CD4-positive, alpha-beta memory T cell (primary cell): ENCODE measurements at regions not wholly inside any gene's neighbourhood (a gene's known extent, or its start where the extent isn't known, plus 50 kb on each side); places are given as distances from the start of the nearest gene placed in this dataset.

Experiments
- CTCF ChIA-PET: fragments of 350-600 bp; sonication (Branson Sonifier 250); formaldehyde crosslinking; loops from one replicate; lab custom pipeline; 2021; ENCODE audit warnings: inconsistent platforms; ENCODE audit not compliant: partially characterized antibody; lab: Charles Lee
- POLR2A ChIA-PET: fragments of 350-600 bp; sonication (Branson Sonifier 250); formaldehyde crosslinking; loops from one replicate; lab custom pipeline; 2021; ENCODE audit not compliant: partially characterized antibody; lab: Charles Lee
- DNase-seq, 5 donors: peaks; one replicate each; pipeline versions ENCODE4 v3.0.0 to v3.0.0-alpha.2; 2020 to 2022; ENCODE audit warnings: mixed read lengths in 1 of 5
- H3K27ac ChIP-seq: one replicate; pipeline ENCODE4 v1.7.0; 2013; ENCODE audit warnings: low read depth, low read length
- H3K27me3 ChIP-seq: 2 replicates; pipeline ENCODE4 v1.7.0; 2013; ENCODE audit warnings: mild to moderate bottlenecking, low read length, moderate library complexity; ENCODE audit not compliant: insufficient read depth
- H3K36me3 ChIP-seq: 2 replicates; pipeline ENCODE4 v1.7.0; 2013; ENCODE audit warnings: mild to moderate bottlenecking, low read length, moderate library complexity; ENCODE audit not compliant: insufficient read depth
- H3K4me1 ChIP-seq: 2 replicates; pipeline ENCODE4 v1.7.0; 2013; ENCODE audit warnings: mild to moderate bottlenecking, low read length, moderate library complexity; ENCODE audit not compliant: insufficient read depth
- H3K4me3 ChIP-seq, 2 donors: one replicate each; pipeline ENCODE4 v1.7.0; 2013; ENCODE audit warnings: low read length in 2 of 2, mild to moderate bottlenecking in 1 of 2
- H3K9me3 ChIP-seq, 2 donors: one replicate each; pipeline ENCODE4 v1.7.0; 2013; ENCODE audit warnings: low read length in 2 of 2, control low read depth in 1 of 2; ENCODE audit not compliant: control insufficient read depth in 1 of 2
- H3K27ac Mint-ChIP-seq, 7 donors: one replicate each; pipeline ENCODE4 v1.8.0; 2020 to 2021; ENCODE audit warnings: mixed read lengths in 7 of 7, mild to moderate bottlenecking in 6 of 7, inconsistent platforms in 3 of 7, moderate library complexity in 3 of 7
- H3K27me3 Mint-ChIP-seq, 2 donors: one replicate each; pipeline ENCODE4 v1.8.0; 2020 to 2021; ENCODE audit warnings: mixed read lengths in 2 of 2
- H3K36me3 Mint-ChIP-seq, 2 donors: one replicate each; pipeline ENCODE4 v1.8.0; 2020 to 2021; ENCODE audit warnings: mixed read lengths in 2 of 2, inconsistent platforms in 1 of 2, mild to moderate bottlenecking in 1 of 2
- H3K4me1 Mint-ChIP-seq, 4 donors: one replicate each; pipeline ENCODE4 v1.8.0; 2020 to 2021; ENCODE audit warnings: mixed read lengths in 4 of 4, mild to moderate bottlenecking in 1 of 4
- H3K4me3 Mint-ChIP-seq, 8 donors: one replicate each; pipeline ENCODE4 v1.8.0; 2020 to 2021; ENCODE audit warnings: mixed read lengths in 8 of 8, mild to moderate bottlenecking in 7 of 8, moderate library complexity in 6 of 8, inconsistent platforms in 3 of 8
- H3K9me3 Mint-ChIP-seq, 8 donors: one replicate each; pipeline ENCODE4 v1.8.0; 2020 to 2021; ENCODE audit warnings: mixed read lengths in 8 of 8, mild to moderate bottlenecking in 5 of 8, inconsistent platforms in 3 of 8, moderate library complexity in 1 of 8
- intact Hi-C: fragments of 100-400 bp; cut with micrococcal nuclease; formaldehyde crosslinking; loops from one replicate; pipeline ENCODE4 v1.15.1; 2023

- Mint-ChIP-seq H3K4me3 (no peak overlapping the region), H3K27me3 (peaks cover 0 to under 1% of the 10 kb centered on the region in 2 donors), H3K27ac (no peak overlapping the region), H3K9me3 (peaks cover 2 to 17% (median 9%) of the 10 kb centered on the region in 8 donors), H3K4me1 (no peaks in the 10 kb centered on the region), H3K36me3 (no peaks in the 10 kb centered on the region)
- no peak overlapping the region for H3K4me3 ChIP-seq
- no peaks in the 10 kb centered on the region for H3K36me3 ChIP-seq
- CTCF ChIA-PET = no interaction called here
- no peak for DNase-seq
- POLR2A ChIA-PET = no interaction called here
- intact Hi-C loops = loop anchor here (1.0 kb wide), 1 partner anchor 8 kb away; no protein-coding TSS in a partner anchor
- H3K4me1 ChIP-seq = no peaks in the 10 kb centered on the region
- no peaks in the 10 kb centered on the region for H3K9me3 ChIP-seq
- no peak overlapping the region for H3K27ac ChIP-seq
- no peaks in the 10 kb centered on the region for H3K27me3 ChIP-seq
Observed at GRCh38 chr12:114193474-114193873, 212.5 kb downstream of the TBX5 start.

GRCh38 chr12:114192549-114192948, 213.4 kb downstream of the TBX5 start:
- no peak overlapping the region for H3K27ac ChIP-seq
- Mint-ChIP-seq H3K9me3 (peaks cover 1 to 17% (median 6%) of the 10 kb centered on the region in 8 donors), H3K4me3 (no peak overlapping the region), H3K4me1 (no peaks in the 10 kb centered on the region), H3K36me3 (no peaks in the 10 kb centered on the region), H3K27ac (no peak overlapping the region), H3K27me3 (peaks cover under 1 to 1% of the 10 kb centered on the region in 2 donors)
- no peak overlapping the region for H3K4me3 ChIP-seq
- H3K27me3 ChIP-seq = no peaks in the 10 kb centered on the region
- CTCF ChIA-PET = interaction anchor here (0.9 kb wide), 1 partner anchor 8 kb away, joined by 3 read pairs; no protein-coding TSS in a partner anchor
- H3K36me3 ChIP-seq = no peaks in the 10 kb centered on the region
- no peaks in the 10 kb centered on the region for H3K4me1 ChIP-seq
- no peaks in the 10 kb centered on the region for H3K9me3 ChIP-seq
- POLR2A ChIA-PET = no interaction called here
- intact Hi-C loops = no loop called here
- no peak for DNase-seq

GRCh38 chr12:114192013-114192412, 213.9 kb downstream of the TBX5 start:
- no peaks in the 10 kb centered on the region for H3K36me3 ChIP-seq
- intact Hi-C loops = no loop called here
- ChIA-PET POLR2A (no interaction called here), CTCF (interaction anchor here (0.9 kb wide), 1 partner anchor 9 kb away, joined by 3 read pairs; no protein-coding TSS in a partner anchor)
- Mint-ChIP-seq H3K27ac (no peak overlapping the region), H3K4me1 (no peaks in the 10 kb centered on the region), H3K4me3 (no peak overlapping the region), H3K9me3 (peaks cover 1 to 17% (median 6%) of the 10 kb centered on the region in 8 donors), H3K27me3 (peaks cover 1 to 2% of the 10 kb centered on the region in 2 donors), H3K36me3 (no peaks in the 10 kb centered on the region)
- H3K4me1 ChIP-seq = no peaks in the 10 kb centered on the region
- H3K27me3 ChIP-seq = no peaks in the 10 kb centered on the region
- no peak overlapping the region for H3K27ac ChIP-seq
- H3K9me3 ChIP-seq = no peaks in the 10 kb centered on the region
- no peak for DNase-seq
- H3K4me3 ChIP-seq = no peak overlapping the region

GRCh38 chr12:114191581-114191980, 214.4 kb downstream of the TBX5 start:
- Mint-ChIP-seq H3K9me3 (peaks cover 1 to 16% (median 6%) of the 10 kb centered on the region in 8 donors), H3K27ac (no peak overlapping the region), H3K4me1 (no peaks in the 10 kb centered on the region), H3K36me3 (no peaks in the 10 kb centered on the region), H3K27me3 (peaks cover 1 to 2% of the 10 kb centered on the region in 2 donors), H3K4me3 (no peak overlapping the region)
- H3K36me3 ChIP-seq = no peaks in the 10 kb centered on the region
- no peak for DNase-seq
- H3K9me3 ChIP-seq = no peaks in the 10 kb centered on the region
- POLR2A ChIA-PET = no interaction called here
- no peaks in the 10 kb centered on the region for H3K27me3 ChIP-seq
- no peak overlapping the region for H3K27ac ChIP-seq
- intact Hi-C loops = no loop called here
- CTCF ChIA-PET = interaction anchor here (0.9 kb wide), 1 partner anchor 9 kb away, joined by 3 read pairs; no protein-coding TSS in a partner anchor
- no peak overlapping the region for H3K4me3 ChIP-seq
- H3K4me1 ChIP-seq = no peaks in the 10 kb centered on the region

GRCh38 chr12:114190971-114191370, 215.0 kb downstream of the TBX5 start:
- Histone ChIP-seq H3K4me3 (no peak overlapping the region), H3K4me1 (no peaks in the 10 kb centered on the region), H3K27me3 (no peaks in the 10 kb centered on the region), H3K9me3 (no peaks in the 10 kb centered on the region), H3K27ac (no peak overlapping the region), H3K36me3 (no peaks in the 10 kb centered on the region)
- no peak for DNase-seq
- intact Hi-C loops = no loop called here
- Mint-ChIP-seq H3K4me1 (no peaks in the 10 kb centered on the region), H3K36me3 (no peaks in the 10 kb centered on the region), H3K4me3 (no peak overlapping the region), H3K27ac (no peak overlapping the region), H3K9me3 (peaks cover 1 to 14% (median 6%) of the 10 kb centered on the region in 8 donors), H3K27me3 (peaks cover 1 to 2% of the 10 kb centered on the region in 2 donors)
- POLR2A ChIA-PET = no interaction called here
- CTCF ChIA-PET = no interaction called here

GRCh38 chr12:114189266-114189665, 216.7 kb downstream of the TBX5 start:
- Histone ChIP-seq H3K4me1 (no peaks in the 10 kb centered on the region), H3K4me3 (no peak overlapping the region), H3K27me3 (no peaks in the 10 kb centered on the region), H3K36me3 (no peaks in the 10 kb centered on the region), H3K9me3 (no peaks in the 10 kb centered on the region), H3K27ac (no peak overlapping the region)
- no peak for DNase-seq
- H3K9me3 Mint-ChIP-seq = peaks cover 1 to 14% (median 6%) of the 10 kb centered on the region in 8 donors
- intact Hi-C loops = no loop called here
- H3K36me3 Mint-ChIP-seq = no peaks in the 10 kb centered on the region
- no peak overlapping the region for H3K4me3 Mint-ChIP-seq
- H3K4me1 Mint-ChIP-seq = no peaks in the 10 kb centered on the region
- ChIA-PET CTCF (no interaction called here), POLR2A (no interaction called here)
- peaks cover 1 to 5% of the 10 kb centered on the region in 2 donors for H3K27me3 Mint-ChIP-seq
- H3K27ac Mint-ChIP-seq = no peak overlapping the region

- Mint-ChIP-seq H3K4me3 (no peak overlapping the region), H3K4me1 (no peaks in the 10 kb centered on the region), H3K27ac (no peak overlapping the region)
Observed at GRCh38 chr12:114186241-114187002, 219.5 kb downstream of the TBX5 start.

More at GRCh38 chr12:114186241-114187002, 219.5 kb downstream of the TBX5 start:
- no peaks in the 10 kb centered on the region for H3K27me3 ChIP-seq
- Mint-ChIP-seq H3K36me3 (no peaks in the 10 kb centered on the region), H3K9me3 (peaks cover 1 to 10% (median 6%) of the 10 kb centered on the region in 8 donors), H3K27me3 (peaks cover 1 to 7% of the 10 kb centered on the region in 2 donors)
- ChIA-PET POLR2A (no interaction called here), CTCF (no interaction called here)
- no peak overlapping the region for H3K4me3 ChIP-seq
- no peak for DNase-seq
- no peak overlapping the region for H3K27ac ChIP-seq
- no peaks in the 10 kb centered on the region for H3K9me3 ChIP-seq
- no peaks in the 10 kb centered on the region for H3K4me1 ChIP-seq
- intact Hi-C loops = no loop called here
- H3K36me3 ChIP-seq = no peaks in the 10 kb centered on the region
